ENCODE measurements at regions not wholly inside any gene's neighbourhood (a gene's known extent, or its start where the extent isn't known, plus 50 kb on each side); places are given as distances from the start of the nearest gene placed in this dataset.
"Not testable (repeated sequence)": the region's sequence is repeated elsewhere in the genome, so short reads cannot be mapped to it uniquely, and the experiment has no call there.

DNA sequence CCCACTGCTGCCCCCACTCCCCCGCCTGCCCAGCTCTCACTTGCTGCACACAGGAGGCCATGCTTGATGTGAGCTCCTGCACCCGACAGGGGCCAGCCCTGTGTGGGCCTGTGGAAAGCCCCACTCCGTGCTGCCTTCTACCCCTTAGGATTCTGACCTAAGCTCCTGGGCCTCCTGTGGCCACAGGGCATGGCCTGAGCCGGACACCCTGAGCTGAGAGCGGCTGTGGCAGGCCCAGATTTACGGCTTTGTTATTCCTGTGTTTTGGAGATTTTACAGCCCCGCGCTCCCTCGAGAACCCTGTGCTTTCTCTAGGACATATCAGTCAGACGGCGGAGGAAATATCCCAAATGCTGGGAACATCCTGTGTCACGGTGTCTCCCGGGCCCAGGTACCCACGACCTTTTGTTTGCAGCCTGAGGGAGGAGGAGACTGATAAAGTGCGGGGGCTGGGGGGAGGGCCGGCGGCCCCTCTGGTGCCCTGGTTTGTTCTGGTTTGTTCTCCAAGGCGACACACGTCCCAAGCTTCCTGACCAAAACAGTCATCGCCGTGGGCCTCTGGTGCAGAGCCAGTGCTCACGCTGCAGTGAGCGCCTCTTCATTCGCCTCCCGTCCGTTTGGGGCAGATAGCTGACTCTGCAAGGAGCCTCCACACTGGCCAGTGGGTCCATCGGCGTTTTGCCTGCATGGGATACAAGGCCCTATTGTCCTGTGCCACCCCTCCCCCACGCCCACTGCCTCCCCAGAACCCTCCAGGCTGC, 363.4 kb downstream of the C16orf95 start:
- Histone ChIP-seq H3K4me1 (no peaks in the 10 kb centered on the region), H3K9me3 (no peaks in the 10 kb centered on the region), H3K4me3 (no peak overlapping the region), H3K27me3 (peaks cover 0 to 9% of the 10 kb centered on the region in 2 donors), H3K27ac (no peak overlapping the region), H3K36me3 (no peaks in the 10 kb centered on the region)
- DNase-seq (ENCODE audit: low spot score in 2 of 2) = no peak
- TF ChIP-seq, protein P1, sequence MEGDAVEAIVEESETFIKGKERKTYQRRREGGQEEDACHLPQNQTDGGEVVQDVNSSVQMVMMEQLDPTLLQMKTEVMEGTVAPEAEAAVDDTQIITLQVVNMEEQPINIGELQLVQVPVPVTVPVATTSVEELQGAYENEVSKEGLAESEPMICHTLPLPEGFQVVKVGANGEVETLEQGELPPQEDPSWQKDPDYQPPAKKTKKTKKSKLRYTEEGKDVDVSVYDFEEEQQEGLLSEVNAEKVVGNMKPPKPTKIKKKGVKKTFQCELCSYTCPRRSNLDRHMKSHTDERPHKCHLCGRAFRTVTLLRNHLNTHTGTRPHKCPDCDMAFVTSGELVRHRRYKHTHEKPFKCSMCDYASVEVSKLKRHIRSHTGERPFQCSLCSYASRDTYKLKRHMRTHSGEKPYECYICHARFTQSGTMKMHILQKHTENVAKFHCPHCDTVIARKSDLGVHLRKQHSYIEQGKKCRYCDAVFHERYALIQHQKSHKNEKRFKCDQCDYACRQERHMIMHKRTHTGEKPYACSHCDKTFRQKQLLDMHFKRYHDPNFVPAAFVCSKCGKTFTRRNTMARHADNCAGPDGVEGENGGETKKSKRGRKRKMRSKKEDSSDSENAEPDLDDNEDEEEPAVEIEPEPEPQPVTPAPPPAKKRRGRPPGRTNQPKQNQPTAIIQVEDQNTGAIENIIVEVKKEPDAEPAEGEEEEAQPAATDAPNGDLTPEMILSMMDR (IDR thresholded peaks at IDR 0.05) = no peak
- TF ChIP-seq POLR2AphosphoS5 (IDR thresholded peaks at IDR 0.05) (no peak), POLR2A (IDR thresholded peaks at IDR 0.05) (no peak)
- intact Hi-C loops (cut with DNase I; ENCODE audit: low total_unique reads) = no loop called here

DNA sequence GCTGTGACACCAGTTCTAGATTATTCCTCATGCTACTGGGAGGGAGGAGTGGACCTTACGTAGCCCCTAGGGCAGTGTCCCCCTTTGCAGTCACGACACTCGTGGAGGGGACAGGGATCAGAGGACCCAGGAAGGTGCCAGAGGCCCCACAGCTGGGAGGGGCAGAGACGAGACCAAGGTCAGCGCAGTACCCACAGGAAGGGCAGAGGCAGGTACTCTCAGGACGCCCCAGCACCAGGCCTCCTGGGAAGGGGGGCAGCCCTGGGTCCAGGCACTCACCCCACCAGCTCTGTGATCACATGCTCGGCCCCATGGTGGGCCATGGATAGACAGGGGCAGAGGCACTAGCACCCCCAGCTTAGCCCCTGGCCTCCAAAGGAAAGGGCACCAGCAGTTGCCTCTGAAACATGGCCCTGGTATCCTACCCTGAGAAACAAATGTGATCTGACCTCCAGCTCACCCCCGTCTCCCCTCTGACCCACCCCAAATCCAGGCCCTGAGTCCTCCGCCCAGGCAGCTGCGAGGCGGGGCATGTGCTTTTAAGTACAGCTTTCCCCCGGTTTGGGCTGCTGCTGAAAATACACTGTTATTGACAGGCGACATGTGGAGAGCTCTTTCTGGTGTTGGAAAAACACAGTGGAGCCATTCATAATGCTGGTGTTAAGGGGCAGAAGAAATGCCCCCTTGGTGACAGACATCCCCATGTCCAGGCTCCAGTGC, 361.9 kb downstream of the C16orf95 start:
- Histone ChIP-seq H3K9me3 (no peaks in the 10 kb centered on the region), H3K4me1 (no peaks in the 10 kb centered on the region), H3K27me3 (peaks cover 0 to 21% of the 10 kb centered on the region in 2 donors), H3K4me3 (no peak overlapping the region), H3K36me3 (no peaks in the 10 kb centered on the region), H3K27ac (no peak overlapping the region)
- no peak for DNase-seq (ENCODE audit: low spot score in 2 of 2)
- no peak for TF ChIP-seq POLR2A (IDR thresholded peaks at IDR 0.05)
- no peak for TF ChIP-seq POLR2AphosphoS5 (IDR thresholded peaks at IDR 0.05)
- TF ChIP-seq, protein P1 (IDR thresholded peaks at IDR 0.05) = no peak
- intact Hi-C loops (cut with DNase I; ENCODE audit: low total_unique reads) = no loop called here

DNA sequence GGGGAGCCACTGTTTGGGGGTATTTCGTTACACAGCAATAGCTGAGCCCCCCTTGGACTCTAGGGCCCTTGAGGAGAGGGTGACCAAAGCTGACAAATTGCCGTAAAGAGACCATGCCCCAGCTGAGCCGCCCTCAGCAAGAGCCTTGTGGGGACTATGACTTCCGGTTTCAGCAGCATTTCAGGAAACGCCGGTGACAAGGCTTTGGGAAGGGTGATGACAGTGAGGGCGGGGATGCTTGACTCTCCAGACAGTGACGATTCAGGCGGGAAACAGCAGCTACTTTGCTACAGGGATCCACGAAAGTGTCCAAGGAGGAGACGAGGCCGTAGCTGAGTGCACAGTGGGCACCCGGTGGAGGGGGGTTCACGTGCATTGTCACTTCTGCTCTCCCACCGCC, 360.8 kb downstream of the C16orf95 start:
- H3K27me3 ChIP-seq = peaks cover 0 to 21% of the 10 kb centered on the region in 2 donors
- no peak for DNase-seq (ENCODE audit: low spot score in 2 of 2)
- no peaks in the 10 kb centered on the region for H3K9me3 ChIP-seq
- no peaks in the 10 kb centered on the region for H3K36me3 ChIP-seq
- intact Hi-C loops (cut with DNase I; ENCODE audit: low total_unique reads) = no loop called here
- H3K27ac ChIP-seq = no peak overlapping the region
- H3K4me1 ChIP-seq = no peaks in the 10 kb centered on the region
- H3K4me3 ChIP-seq = no peak overlapping the region
- TF ChIP-seq POLR2AphosphoS5 (IDR thresholded peaks at IDR 0.05) (no peak), POLR2A (IDR thresholded peaks at IDR 0.05) (no peak)
- TF ChIP-seq, protein P1 (IDR thresholded peaks at IDR 0.05) = no peak

DNA sequence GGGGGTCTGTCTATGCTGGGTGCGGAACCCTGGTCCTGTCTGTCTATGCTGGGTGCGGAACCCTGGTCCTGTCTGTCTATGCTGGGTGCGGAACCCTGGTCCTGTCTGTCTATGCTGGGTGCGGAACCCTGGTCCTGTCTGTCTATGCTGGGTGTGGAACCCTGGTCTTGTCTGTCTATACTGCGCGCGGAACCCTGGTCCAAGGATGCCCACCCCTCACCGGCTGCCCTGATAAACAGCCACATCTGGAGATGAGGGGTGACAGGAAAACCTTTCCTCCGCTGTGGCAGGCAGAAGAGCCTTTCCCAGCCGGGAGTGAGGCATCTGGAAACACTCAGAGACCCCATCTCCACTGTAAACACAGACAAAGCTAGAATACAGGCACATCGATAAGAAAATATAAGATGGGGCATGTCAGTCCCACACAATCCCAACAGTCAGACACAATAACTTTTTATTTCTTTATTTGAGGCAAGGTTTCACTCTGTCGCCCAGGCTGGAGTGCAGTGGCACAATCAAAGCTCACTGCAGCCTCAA, 359.5 kb downstream of the C16orf95 start:
- peaks cover 0 to 21% of the 10 kb centered on the region in 2 donors for H3K27me3 ChIP-seq
- H3K9me3 ChIP-seq; H3K36me3 ChIP-seq; H3K4me3 ChIP-seq; intact Hi-C loops (cut with DNase I; ENCODE audit: low total_unique reads); DNase-seq (ENCODE audit: low spot score in 2 of 2); H3K4me1 ChIP-seq; H3K27ac ChIP-seq: not testable (repeated sequence)

DNA sequence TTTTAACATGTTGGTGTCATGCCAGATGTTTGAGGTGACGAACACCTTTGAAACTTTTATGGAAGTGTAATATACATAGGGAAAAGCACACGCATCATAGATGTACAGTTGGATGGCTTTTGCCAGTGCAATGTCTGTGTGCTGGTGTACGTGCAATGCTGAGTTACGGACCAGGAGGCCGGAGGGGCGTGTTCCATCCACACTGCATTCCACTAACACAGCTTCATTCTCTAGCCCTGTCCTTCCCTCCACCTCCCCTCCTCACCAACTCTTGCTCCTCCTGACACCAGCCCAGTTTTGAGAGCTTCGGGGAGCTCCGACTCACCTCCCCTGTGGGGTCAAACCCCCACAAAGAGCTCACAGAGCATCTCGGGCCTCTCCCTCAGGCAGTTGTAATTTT, 358.8 kb downstream of the C16orf95 start:
- H3K4me1 ChIP-seq = no peaks in the 10 kb centered on the region
- no peak overlapping the region for H3K27ac ChIP-seq
- no peaks in the 10 kb centered on the region for H3K36me3 ChIP-seq
- DNase-seq (ENCODE audit: low spot score in 2 of 2) = no peak
- no peak overlapping the region for H3K4me3 ChIP-seq
- H3K27me3 ChIP-seq = peaks cover 0 to 21% of the 10 kb centered on the region in 2 donors
- H3K9me3 ChIP-seq = no peaks in the 10 kb centered on the region
- intact Hi-C loops (cut with DNase I; ENCODE audit: low total_unique reads) = no loop called here
- TF ChIP-seq, protein P1 (IDR thresholded peaks at IDR 0.05) = no peak
- no peak for TF ChIP-seq POLR2A (IDR thresholded peaks at IDR 0.05)
- TF ChIP-seq POLR2AphosphoS5 (IDR thresholded peaks at IDR 0.05) = no peak
